HG03565 (cell line): ENCODE measurements at regions not wholly inside any gene's neighbourhood (a gene's known extent, or its start where the extent isn't known, plus 50 kb on each side); places are given as distances from the start of the nearest gene placed in this dataset.

ENCODE experiments used
- ATAC-seq: cut with Tn5 transposase; IDR thresholded peaks from one replicate; pipeline ENCODE4 v1.9.1; 2021; ENCODE audit warnings: mild to moderate bottlenecking, moderate library complexity; ENCODE audit not compliant: unreplicated experiment

DNA sequence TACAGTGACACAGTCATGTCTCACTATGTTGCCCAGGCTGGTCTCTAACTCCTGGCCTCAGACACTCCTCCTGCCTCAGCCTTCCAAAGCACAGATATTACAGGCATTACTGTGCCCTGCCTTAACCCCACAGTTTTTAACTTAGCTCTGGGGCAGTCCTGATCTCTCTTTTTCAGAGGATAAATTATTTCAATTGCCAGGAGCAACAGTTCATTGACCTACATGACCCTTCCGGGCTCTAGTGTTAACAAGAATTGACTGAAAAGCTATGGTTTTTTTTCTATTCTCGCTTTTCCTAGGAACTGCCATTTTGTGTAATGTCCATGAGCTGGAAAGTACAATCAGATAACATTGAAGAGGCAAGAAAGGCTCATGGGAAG, 92.8 kb downstream of the HNRNPLL start:
- ATAC-seq = no peak

DNA sequence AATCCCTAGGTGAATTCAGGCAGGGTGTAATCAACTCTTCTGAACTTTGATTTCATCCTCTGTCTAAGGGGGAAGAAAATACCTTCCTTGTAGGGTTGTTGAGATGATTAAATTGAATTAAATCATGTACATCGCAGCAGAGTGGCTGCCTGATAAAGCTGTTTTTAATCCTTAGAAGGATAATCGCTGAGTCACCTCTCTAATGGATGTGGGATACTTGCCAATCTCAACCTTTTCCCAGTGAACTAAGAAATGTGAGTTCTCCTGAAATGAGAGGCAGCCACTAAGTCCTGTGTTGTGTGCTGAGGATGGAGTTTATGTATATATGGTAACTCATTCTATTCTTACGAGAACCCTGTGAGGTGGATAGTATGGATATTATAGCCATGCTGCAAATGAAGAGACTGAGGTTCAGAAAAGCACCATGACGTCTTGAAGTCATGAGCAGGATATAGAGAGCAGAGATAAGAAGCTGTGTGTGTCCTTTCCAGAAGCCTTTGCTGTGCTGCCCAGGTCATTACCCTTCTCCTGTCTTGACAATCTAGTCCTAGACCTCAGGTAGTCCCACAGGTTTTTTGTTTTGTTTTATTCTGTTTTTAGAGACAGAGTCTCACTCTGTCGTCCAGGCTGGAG, 93.3 kb downstream of the HNRNPLL start:
- no peak for ATAC-seq

DNA sequence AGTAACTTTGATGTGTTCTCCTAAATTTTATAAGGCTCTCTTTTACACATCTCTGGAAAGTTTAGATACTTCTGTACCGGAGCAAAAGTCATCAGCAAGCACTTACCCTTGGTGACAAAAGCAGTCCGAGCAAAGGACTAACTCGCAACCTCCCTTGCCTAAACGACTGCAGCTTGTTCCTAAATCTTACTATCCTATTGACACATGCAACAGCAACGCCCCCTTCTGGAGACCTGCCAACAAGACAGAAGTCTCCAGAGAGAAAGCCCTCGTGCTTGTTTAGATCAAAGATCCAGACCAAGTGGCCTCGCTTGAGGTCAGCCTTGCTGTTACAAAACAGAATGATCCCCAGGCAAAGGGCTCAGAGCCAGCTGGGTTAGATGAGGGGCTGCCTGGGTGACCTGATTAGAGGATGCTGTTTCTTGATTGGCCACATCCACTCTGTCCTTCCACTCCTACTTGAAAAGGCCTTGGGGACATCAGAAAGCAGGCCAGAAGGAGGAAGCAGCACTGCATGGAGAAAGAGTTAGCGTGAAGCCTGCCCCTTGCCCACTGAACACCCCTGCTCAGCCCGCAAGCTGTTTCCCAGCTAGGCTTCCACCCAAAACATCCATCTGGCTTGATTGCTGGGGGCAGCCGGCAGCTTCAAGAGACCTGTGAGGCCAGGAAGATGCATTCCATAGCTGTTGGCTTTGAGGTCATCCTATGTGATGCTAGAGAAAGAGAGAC, 94.3 kb downstream of the HNRNPLL start:
- no peak for ATAC-seq

DNA sequence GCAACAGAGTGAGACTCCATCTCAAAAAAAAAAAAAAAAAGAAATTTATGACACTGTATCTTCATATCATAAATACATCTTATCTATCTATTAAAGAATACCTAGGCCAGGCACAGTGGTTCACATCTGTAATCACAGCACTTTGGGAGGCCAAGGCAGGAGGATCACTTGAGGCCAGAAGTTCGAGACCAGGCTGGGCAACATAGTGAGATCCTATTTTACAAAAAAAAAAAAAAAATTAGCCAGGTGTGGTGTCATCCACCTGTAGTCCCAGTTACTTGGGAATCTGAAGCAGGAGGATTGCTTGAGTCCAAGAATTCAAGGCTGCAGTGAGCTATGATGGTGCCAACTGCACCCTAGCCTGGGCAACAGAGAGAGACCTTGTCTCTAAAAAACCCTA, 95.0 kb downstream of the HNRNPLL start:
- ATAC-seq = no peak

DNA sequence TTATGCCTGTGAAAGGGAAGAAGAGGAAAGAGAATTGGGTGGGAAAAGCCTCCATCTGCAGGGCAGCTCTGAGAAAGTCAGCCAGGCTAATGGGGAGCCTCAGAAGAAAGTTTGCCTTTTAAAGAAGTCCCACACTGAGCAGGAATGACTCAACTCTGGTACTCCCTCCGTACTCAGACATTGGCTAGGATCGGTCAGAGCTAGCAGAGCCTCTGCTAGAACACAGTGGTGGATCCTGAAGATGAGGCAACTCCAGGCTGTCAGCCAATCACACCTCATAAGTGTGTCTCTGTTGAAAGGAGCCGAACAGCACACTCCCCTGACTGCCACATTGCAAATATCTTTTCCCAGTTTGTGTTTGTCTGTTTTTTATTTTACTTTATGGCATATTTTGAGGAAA, 96.9 kb downstream of the HNRNPLL start:
- ATAC-seq = no peak

DNA sequence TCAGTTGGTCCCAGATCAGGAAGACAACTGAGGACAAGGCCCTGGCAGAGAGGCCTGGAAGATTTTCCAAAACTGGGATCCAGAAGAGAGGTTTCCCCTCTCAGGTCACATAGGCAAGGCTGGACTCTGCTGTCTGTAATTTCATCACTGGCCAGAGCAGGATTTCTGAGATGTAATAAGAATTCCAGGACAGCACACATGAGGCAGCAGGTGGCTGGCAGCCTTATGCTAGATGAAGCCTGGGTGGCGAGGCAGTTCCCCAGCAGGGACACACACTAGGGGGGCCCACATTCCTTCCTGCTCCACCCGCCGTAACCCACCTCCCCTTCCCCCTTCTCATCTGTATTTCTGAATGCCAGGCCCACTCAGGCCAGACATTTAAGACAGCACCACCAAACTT, 98.6 kb downstream of the HNRNPLL start:
- ATAC-seq = no peak

DNA sequence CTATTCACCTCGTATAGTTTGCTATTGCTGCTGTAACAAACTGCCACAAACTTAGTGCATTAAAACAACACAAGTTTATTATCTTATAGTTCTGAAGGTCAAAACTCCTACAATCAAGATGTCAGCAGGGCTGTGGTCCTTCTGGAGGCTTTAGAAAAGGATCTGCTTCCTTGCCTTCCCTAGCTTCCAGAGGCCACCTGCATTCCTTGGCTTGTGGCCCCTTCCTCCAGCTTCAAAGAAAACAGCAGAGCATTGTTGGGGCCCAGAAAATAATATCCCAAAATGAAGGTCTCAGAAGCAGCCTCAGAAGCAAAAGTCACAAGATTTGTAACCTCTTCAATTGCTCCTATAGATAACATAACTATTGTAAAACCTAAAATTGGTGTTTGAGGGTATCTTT, 100.6 kb downstream of the HNRNPLL start:
- ATAC-seq = no peak

DNA sequence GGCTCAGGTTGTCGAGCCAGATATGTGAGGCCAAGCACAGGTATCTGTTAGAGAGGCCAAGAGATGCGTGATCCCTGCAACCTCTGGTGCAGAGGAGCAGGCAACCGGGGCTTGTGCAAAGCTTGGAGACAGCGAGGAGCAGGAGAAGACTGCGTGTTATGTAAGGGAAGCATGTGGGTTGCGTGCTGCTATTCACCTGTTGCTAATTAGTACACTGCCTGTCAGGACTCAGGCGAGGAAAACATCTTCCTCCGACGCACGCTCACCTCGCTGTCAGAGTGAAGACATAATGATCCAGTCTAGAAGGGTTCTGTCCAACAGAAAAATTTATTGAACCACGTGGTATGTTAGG, 102.5 kb downstream of the HNRNPLL start:
- ATAC-seq = no peak

DNA sequence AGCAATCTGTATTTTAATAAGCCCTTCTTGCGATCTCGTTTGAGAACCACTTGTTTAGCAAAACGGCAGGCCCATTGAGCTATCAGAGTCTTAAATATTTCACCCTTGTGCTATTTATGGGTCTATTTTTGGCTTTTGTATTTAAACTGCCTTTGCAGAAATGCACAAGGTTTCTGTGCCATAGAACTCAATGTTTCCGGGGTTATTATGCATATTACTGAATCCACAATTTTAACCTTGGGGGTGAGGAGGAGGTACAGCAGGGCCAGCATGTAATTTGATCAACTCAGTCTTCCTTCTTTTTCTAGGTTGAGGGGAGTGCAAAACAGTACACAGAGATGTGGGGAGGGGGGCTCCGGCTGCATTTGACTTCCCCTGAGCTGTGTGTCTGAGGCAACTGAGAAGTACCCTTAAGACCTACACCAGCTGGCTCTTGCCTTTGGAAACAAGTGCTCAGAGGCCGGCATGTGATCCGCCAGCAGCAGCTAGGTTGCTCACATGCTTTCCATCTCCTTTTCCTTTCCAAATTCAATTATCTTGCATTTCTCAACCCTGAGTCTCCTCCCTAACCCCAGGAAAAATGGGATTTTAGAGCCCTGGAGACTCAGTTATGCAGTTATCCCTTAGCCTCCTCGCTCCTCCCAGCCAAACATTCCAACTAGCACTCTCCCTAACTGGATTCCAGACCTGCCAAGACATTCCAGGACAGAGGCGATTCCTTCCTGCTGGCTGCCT, 103.0 kb downstream of the HNRNPLL start:
- no peak for ATAC-seq

DNA sequence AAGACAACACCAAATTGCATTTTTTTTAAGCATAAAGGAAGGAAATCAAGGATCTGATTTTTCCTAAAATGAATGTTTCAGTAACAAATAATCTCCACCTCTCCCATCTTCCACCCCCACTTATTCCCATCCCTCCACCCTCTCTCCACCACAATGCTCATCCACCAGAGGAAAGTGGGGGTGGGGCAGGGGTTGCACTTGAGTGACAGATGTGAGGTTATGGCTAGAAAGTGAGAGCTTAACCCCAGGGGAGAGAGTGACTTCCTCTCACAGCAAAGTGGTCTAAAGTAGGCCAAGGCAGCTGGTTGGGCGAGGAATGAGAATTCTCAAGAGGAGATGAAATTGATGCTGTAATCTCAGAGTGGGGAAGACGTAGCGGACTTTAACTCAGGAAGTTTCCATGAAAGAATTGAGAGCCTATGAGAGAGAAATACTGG, 104.7 kb downstream of the HNRNPLL start:
- peak; percentile 73 for ATAC-seq

DNA sequence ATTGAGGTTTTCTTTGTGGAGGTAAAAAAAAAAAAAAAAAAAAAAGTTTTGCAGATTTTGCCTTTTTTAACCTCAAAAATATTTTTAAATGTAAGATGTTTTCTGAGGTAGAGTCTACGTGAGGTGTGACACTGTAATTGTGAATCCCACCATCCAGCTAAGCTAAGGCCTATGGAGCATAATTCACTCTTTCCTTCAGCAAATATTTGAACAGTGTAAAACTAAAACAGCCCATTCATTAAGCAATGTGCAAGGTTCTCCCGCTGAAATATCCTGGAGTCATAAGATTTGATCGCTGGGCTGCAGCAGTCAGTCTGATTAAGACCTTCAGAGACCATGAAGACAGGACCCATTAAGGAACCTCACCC, 105.1 kb downstream of the HNRNPLL start:
- ATAC-seq = no peak

DNA sequence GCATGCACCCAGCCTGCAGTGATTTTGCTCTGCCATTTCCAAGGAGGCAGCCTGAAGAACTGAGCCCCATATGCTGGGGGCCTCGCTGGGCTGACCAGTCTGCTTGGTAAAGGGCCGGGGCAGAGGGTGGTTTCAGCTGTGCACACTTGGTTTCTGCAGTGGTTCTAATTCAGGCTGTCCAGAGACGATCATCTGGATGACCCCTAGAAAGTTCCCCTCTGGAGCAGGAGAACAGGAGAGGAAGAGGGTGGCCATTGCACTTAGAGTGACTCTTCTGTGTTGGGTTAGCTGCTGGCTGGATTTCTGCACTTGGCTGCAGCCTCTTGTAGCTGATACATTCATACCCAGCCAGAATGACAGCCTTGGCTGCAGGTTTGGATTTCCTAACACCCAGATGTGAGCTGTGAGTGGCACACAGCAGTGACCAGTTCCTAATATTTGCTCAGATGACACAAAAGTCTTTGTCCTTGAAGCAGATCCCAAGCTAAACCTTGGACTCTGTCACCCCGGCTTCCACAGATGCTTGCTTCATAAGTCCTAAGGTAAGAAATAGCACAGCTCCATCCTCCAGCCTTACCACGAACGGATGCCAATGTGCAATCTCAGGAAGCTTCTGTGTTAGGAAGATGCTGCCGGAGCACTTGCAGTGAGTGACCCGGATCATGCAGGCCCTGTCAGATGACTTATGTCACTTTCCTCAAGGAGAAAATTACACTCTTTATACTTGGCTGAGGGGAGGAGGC, 105.6 kb downstream of the HNRNPLL start:
- no peak for ATAC-seq

DNA sequence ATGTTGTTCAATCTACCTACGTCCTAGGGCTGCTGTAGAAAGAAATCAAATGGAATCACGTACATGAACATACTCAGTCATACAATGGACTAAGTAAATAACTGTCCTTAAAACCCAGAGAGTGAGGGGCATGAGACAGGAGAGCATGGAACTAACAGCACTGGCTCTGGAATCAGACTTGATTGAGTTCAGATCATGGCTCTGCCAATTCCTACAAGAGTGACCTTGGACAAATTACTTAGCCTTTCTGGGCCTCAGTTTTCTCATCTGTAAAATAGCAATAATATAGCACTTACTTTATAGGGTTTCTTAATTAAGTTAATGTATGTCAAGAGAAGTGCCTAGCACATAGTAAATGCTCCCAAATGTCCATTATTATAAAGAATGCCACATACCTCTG, 106.8 kb downstream of the HNRNPLL start:
- no peak for ATAC-seq

DNA sequence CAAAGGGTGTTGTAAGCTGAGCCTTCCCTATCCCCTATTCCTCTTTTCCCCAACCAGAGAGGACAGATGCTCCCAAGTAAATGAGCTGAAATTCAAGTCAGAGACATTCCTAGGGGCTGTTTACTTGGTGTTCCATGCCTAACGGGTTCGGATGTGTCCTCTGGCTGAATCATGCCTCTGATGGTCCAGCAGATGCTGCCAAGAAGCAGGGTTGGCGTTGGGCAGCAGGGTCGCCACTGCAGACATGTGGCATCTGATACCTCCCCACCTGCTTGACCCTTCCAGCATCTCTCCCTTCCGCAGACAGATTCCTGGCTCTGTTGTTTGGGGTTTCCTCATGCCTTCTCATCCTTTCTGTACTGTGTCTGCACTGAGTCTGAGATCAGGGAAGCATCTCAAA, 108.3 kb downstream of the HNRNPLL start:
- ATAC-seq = no peak

DNA sequence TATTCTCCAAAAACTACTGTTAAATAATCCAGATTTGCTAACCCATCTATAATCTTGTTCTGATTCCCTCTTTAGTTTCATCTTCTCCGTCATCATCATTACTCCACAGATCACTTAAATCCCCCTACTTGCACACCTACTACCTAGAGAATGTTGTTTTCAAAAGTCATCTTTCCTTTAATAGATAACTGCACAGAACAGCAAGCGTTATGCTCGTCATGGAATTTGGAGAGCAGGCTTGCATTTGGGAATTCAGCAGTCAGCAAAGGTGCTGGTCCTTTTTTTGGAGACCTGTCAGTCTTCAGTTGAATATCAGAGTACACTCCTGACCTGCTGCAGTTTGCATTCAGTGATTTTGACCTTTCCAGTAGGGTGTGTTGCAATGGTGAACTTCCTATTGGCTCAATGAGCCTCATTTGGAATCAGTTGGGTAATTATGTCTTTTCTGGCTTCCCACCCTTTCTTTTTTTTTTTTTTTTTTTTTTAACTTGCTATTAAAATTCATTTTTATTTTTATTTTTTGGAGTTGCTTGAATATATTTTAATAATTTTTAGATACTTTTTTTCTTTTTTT, 110.6 kb downstream of the HNRNPLL start:
- ATAC-seq = no peak

DNA sequence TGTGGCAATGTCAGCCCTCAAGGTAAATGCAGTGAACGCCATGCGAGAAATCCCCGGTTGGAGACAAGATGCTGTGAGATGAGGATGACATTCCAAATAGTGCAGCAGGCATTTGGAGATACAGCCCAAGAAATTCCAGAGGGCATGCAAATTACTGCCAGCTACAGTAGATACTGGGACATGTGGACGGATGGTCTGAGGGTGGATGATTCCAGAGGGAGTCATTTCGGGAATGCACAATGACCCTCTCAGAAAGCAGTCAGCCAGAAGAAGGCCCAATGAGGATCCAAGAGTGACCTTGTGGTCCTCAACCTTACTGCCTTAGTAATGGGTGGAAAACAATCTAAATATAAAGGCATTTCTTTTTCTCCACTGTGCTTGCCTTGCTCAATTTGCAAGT, 111.3 kb downstream of the HNRNPLL start:
- ATAC-seq = no peak

DNA sequence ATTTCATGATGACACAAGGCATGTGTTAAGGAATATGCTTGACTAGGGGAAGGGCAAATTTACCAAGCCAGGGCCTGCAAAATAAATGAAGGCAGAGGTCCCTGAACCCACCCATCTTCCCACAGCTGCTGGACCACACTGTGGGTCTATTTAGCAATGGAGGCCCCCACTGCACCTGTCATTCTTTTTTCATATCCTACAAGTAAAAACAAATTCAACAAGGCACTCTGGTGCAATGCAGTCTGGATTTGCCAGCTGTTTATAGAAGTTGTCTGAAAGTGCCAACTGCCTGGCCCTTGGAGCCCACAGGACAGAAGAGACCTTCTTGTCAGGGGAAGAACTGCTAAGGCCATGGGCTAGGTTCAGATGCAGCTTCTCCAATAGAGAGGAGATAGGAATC, 112.8 kb upstream of the ATL2 start:
- ATAC-seq = no peak

DNA sequence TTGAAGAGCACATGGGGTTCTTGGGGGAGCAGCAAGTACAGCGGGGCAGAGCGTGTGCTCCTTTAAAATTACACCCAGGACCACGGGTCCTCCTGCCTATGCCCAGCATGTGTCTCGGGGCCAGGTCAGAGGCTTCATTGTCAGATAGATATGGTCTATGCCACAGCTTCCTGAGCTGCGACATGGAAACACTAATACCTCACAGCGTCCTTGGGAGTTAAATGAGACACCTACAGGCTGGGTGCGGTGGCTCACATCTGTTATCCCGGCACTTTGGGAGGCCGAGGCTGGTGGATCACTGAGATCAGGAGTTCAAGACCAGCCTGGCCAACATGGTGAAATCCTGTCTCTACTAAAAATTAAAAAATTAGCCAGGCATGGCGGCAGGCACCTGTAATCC, 110.8 kb upstream of the ATL2 start:
- no peak for ATAC-seq

DNA sequence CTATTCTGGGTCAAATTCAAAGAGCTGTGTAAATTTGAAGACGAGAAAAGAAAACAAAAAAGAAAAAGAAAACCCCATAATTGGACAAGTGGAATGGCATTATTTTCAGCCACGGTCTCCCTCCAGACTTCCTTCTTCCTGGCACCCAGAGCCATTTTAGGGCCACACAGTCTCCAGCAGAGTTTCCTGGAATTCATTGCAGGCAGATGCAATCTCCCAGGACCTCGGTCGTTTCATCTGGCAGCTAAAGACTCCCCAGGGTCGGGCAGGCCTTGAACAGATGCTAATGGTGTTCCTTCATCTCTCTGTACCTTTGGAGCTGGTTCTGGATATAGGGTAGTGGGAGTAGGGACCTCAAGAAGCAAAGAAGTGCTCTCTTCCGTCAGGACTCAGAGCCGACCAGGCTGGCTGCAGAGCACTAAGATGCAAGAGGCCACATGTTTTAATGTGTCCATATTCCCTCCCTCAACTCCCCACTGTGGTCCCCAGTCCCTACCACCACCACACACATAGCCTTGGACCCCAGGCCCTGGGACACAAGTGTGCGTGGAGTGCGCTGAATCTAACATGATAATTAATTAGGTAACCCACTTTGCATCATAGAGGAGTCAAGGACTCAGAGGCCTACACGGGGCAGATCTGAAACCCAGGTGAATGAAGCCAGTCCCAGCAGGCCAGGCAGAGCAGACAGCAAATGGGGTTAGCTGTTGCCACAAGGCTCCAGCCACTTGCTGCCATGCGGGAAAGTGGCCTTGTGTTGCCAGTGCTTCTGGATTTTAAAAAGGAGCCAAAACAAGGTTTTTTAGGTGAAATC, 109.3 kb upstream of the ATL2 start:
- no peak for ATAC-seq

DNA sequence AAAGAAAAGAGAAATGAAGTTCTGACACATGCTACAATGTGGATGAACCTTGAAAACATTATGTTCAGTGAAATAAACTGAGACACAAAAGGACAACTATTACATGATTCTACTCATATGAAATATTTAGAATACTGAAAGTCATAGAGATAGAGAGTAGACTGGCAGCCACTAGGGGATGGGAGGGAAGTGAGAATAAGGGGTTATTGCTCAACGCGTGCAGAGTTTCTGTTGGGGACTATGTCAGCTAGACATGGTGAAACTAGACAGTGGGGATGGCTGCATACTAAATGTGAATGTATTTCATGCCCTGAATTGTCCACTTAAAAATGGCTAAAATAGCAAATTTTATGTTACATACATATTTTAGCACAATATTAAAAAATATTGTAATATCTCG, 108.7 kb upstream of the ATL2 start:
- ATAC-seq = peak; percentile 94

DNA sequence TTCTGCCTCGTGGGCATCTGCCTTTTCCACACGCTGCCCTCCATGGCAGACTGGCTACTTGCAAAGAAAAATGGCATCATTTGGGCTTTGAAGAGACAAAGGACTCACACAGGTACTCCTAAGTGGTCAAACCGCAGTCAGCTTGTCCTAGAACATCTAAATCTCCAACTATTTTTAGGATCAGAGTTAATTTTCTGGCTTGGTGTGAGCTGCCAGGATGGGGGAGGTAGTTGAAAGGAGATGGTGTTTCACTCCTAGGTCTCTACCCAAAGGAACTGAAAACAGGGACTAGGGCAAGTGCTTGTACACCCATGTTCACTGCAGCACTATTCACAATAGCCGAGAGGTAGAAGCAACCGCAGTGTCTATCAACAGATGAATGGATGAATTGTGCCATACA, 107.9 kb upstream of the ATL2 start:
- ATAC-seq = no peak
